Stimulated activated naive CD8-positive, alpha-beta T cell treated with anti-CD3 and anti-CD28 coated beads, Interleukin-15, Interleukin-2, amounts not matched to agents 100 ng/mL and 50 ng/mL, for 24 hours (primary cell): ENCODE measurements at regions not wholly inside any gene's neighbourhood (a gene's known extent, or its start where the extent isn't known, plus 50 kb on each side); places are given as distances from the start of the nearest gene placed in this dataset.

ENCODE experiments used
- H3K27ac Mint-ChIP-seq: one replicate; pipeline ENCODE4 v1.8.0; 2021; ENCODE audit warnings: mild to moderate bottlenecking, mixed read lengths
- H3K27me3 Mint-ChIP-seq: one replicate; pipeline ENCODE4 v1.8.0; 2021; ENCODE audit warnings: mixed read lengths
- H3K36me3 Mint-ChIP-seq: one replicate; pipeline ENCODE4 v1.8.0; 2021; ENCODE audit warnings: low read depth, mixed read lengths
- H3K4me1 Mint-ChIP-seq: one replicate; pipeline ENCODE4 v1.8.0; 2021; ENCODE audit warnings: low read depth, mixed read lengths
- H3K4me3 Mint-ChIP-seq: one replicate; pipeline ENCODE4 v1.8.0; 2021; ENCODE audit warnings: mild to moderate bottlenecking, mixed read lengths
- H3K9me3 Mint-ChIP-seq: one replicate; pipeline ENCODE4 v1.8.0; 2021; ENCODE audit warnings: mixed read lengths

DNA sequence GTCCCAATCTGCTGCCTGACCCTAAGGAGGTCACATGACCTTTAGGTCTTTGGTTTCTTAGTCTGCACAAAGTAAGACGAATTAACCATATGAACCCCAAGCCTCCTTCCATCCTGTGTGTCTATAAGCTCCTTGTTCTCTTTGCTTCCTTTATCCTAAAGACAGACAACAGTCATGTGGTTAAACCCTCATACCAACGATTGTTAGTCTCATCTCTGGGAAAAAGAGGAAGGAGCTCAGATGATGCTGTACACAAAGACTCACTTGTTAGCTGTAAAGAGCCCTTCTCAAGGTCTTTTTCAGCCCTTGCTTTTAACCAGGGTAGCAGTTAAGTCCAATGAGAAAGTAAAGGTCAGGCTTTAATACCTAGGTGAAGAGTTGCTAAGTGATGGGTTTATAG is 443.7 kb downstream of the TNS1 start:
- peaks cover 12% of the 10 kb centered on the region for H3K4me1 Mint-ChIP-seq
- peaks cover 21% of the 10 kb centered on the region for H3K9me3 Mint-ChIP-seq
- no peak overlapping the region for H3K4me3 Mint-ChIP-seq
- no peaks in the 10 kb centered on the region for H3K27me3 Mint-ChIP-seq
- no peak overlapping the region for H3K27ac Mint-ChIP-seq
- no peaks in the 10 kb centered on the region for H3K36me3 Mint-ChIP-seq

DNA sequence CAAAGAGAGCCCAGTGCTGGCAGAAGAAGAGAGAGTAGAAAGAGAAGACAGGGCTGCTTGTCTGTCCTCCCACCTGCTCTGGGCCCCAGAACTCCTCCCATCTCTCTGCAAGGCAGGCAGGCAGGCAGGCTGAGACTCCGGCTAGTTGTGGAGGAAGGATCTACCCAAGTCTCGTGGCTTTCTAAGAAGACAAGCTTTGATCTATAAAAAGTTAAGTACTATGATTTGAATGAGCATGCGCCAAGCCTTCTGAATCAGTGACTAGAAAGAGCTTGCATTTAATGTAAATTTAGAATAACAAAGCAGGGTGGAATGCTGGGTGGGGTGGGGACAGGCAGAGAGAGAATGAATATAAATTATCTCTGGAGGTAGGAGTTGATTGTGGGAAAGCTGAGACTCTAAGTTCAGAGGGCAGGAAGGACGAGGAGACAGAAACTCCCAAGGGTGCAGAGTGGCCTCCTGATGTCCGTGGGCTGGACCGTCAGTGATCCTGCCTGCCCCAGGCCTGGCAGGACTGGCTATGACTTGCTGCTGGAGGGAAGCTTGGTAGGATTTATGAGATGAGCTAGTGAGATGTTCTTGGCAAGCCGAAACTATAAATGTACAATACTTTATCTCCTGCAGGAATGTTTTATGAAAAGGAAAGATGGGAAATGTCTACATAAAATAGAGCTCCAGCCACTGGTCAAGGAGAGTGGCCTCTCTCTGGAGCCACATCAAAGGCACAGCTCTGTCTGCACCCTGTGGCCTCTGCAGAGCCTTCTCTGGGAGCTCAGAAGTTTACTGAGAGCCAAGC is 447.5 kb downstream of the TNS1 start:
- peaks cover 12% of the 10 kb centered on the region for H3K4me1 Mint-ChIP-seq
- peaks cover 4% of the 10 kb centered on the region for H3K9me3 Mint-ChIP-seq
- H3K36me3 Mint-ChIP-seq, result no peaks in the 10 kb centered on the region
- H3K4me3 Mint-ChIP-seq, result no peak overlapping the region
- no peaks in the 10 kb centered on the region for H3K27me3 Mint-ChIP-seq
- H3K27ac Mint-ChIP-seq, result no peak overlapping the region

- H3K9me3 Mint-ChIP-seq, result no peaks in the 10 kb centered on the region
- H3K4me3 Mint-ChIP-seq, result no peak overlapping the region
- H3K27me3 Mint-ChIP-seq, result no peaks in the 10 kb centered on the region
- peaks cover 12% of the 10 kb centered on the region for H3K4me1 Mint-ChIP-seq
- H3K27ac Mint-ChIP-seq, result no peak overlapping the region
- H3K36me3 Mint-ChIP-seq, result no peaks in the 10 kb centered on the region
These were observed 449.1 kb downstream of the TNS1 start for GRCh38 chr2:217553679-217554078.

DNA sequence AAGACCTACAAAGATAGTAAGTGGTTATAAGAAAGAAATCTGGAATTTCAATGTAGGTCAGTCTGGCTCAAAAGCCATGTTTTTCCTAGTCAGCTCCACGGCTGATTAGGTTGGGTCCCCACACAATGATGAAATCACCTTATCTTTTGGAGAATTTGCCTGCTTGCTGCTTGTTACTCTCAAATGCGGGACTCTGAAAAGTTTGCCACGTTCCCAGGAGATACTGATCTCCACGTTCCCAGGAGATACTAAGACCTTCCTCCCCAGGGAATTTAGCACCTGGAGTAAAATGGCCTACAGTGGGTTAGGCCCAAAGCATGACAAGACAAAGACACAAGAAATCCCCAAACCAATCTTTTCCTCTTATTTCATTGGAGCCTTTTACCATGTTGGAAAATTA is 449.6 kb downstream of the TNS1 start:
- no peak overlapping the region for H3K27ac Mint-ChIP-seq
- H3K4me3 Mint-ChIP-seq, result no peak overlapping the region
- H3K4me1 Mint-ChIP-seq, result peaks cover 12% of the 10 kb centered on the region
- no peaks in the 10 kb centered on the region for H3K9me3 Mint-ChIP-seq
- H3K27me3 Mint-ChIP-seq, result no peaks in the 10 kb centered on the region
- no peaks in the 10 kb centered on the region for H3K36me3 Mint-ChIP-seq

GRCh38 chr2:217552081-217552480 is 450.7 kb downstream of the TNS1 start:
- Mint-ChIP-seq H3K4me1 (peaks cover 12% of the 10 kb centered on the region), H3K27me3 (no peaks in the 10 kb centered on the region), H3K27ac (no peak overlapping the region), H3K9me3 (no peaks in the 10 kb centered on the region), H3K36me3 (no peaks in the 10 kb centered on the region), H3K4me3 (no peak overlapping the region)

DNA sequence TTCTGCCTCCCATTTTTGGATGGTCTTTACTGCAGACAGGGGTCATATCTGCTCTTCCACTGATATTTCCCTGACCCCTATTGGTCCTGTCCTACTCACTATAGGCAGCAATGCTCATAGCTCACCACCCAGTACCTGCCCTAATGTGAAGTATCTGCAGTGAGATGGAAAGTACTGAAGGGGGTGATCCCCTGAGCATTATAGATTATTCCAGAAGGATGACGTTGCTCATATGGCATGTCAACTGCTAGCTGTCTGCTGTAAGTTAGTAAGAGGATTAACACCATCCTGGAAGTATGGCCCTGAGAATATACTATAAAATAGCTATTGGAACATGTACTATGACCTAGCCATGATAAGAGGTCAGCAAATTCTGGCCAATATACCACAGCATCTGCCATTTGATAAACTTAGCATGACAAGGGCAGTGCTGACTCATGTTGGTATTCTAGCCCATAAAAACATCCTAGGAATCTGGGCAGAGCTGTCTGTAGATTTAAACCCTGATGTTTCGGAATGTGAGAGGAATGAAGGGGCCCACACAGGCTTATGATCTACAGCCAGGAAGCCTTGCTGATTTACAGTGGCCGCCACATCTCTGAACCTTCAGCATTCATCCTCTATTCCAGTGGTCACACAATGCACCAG is 451.4 kb downstream of the TNS1 start:
- Mint-ChIP-seq H3K9me3 (no peaks in the 10 kb centered on the region), H3K4me3 (no peak overlapping the region), H3K27me3 (peaks cover 3% of the 10 kb centered on the region), H3K4me1 (peaks cover 12% of the 10 kb centered on the region), H3K27ac (no peak overlapping the region), H3K36me3 (no peaks in the 10 kb centered on the region)

- Mint-ChIP-seq H3K36me3 (peaks cover 2% of the 10 kb centered on the region), H3K27me3 (peaks cover 9% of the 10 kb centered on the region), H3K4me3 (no peak overlapping the region), H3K27ac (no peak overlapping the region), H3K4me1 (no peaks in the 10 kb centered on the region), H3K9me3 (peaks cover 3% of the 10 kb centered on the region)
These were observed 463.7 kb downstream of the TNS1 start for GRCh38 chr2:217539126-217539525.

- H3K9me3 Mint-ChIP-seq, result no peaks in the 10 kb centered on the region
- H3K4me1 Mint-ChIP-seq, result no peaks in the 10 kb centered on the region
- no peak overlapping the region for H3K27ac Mint-ChIP-seq
- H3K36me3 Mint-ChIP-seq, result no peaks in the 10 kb centered on the region
- H3K4me3 Mint-ChIP-seq, result no peak overlapping the region
- H3K27me3 Mint-ChIP-seq, result peaks cover 9% of the 10 kb centered on the region
These were observed 464.1 kb downstream of the TNS1 start for GRCh38 chr2:217538719-217539118.

DNA sequence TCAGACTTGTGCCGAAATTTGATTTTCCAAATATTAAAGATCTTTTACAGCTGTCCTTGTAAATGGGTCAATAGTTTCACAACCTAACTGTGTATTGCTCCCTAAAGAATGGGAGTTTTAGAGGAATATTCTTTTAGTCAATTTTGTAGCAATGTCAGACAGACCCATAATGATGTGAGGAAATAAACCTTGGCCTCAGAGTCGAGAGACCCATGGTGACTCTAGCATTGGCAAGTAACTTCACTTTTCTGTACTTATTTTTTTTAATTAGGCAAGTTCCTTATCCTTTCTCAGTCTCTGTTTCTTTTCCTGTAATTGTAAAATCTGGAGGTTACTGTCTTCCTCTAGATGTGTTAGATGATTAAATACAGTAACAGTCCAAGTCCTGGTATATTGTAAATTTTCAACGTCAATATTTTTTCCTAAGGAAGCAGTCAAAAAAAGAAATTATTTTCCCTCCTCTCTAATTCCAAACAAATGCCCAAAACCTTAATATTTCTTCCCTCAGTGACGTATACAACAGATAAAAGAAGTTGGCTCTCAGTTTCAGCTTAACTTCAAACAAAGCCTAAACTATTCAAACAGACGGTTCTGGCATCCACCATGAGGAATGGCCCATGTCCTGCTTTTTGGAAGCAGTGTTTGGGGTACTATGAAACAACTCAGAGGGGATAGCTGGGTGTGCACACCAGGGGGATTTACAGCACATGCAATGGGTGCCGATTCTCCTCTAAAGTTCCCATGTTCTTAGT is 466.7 kb downstream of the TNS1 start:
- H3K36me3 Mint-ChIP-seq, result no peaks in the 10 kb centered on the region
- H3K9me3 Mint-ChIP-seq, result peaks cover 8% of the 10 kb centered on the region
- no peak overlapping the region for H3K4me3 Mint-ChIP-seq
- no peak overlapping the region for H3K27ac Mint-ChIP-seq
- H3K4me1 Mint-ChIP-seq, result no peaks in the 10 kb centered on the region
- peaks cover 7% of the 10 kb centered on the region for H3K27me3 Mint-ChIP-seq

DNA sequence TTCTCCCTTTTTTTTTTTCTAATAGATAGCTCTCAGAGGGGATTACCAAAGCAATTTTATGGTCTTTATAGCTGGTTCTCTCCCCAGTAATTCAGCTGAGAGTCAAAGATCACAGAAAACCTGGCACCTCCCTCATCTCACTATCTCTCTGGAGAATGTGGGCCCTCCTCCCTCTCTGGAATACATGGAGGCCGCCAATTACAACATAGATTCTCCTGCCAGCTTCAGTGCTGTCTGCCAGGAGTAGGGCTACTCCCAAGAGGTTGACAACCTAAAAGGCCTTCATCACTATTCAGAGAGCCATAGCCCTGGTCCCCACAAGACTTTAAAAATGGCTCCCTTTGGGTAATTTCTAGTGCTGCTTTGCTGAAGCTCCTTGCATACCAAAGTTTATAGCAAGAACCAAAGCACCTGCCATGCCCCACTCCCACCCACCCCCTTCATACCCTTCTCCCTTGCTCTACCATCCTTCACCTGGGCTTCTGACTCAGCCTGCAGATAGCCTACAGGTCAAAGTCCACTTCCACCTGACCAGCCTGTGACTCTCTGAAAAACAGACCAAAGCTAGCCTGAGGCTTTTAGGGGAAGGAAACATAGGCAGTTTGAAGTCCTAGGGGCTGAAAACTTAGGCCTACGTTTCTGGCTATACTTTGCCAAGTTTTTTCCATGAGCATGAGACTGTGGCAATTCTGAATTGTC is 472.3 kb downstream of the TNS1 start:
- no peaks in the 10 kb centered on the region for H3K36me3 Mint-ChIP-seq
- H3K27ac Mint-ChIP-seq, result no peak overlapping the region
- no peaks in the 10 kb centered on the region for H3K4me1 Mint-ChIP-seq
- peaks cover 4% of the 10 kb centered on the region for H3K27me3 Mint-ChIP-seq
- no peak overlapping the region for H3K4me3 Mint-ChIP-seq
- H3K9me3 Mint-ChIP-seq, result peaks cover 8% of the 10 kb centered on the region

- Mint-ChIP-seq H3K36me3 (no peaks in the 10 kb centered on the region), H3K27me3 (peaks cover under 1% of the 10 kb centered on the region), H3K27ac (no peak overlapping the region), H3K4me3 (no peak overlapping the region), H3K9me3 (peaks cover 8% of the 10 kb centered on the region), H3K4me1 (no peaks in the 10 kb centered on the region)
These were observed 473.5 kb downstream of the TNS1 start for GRCh38 chr2:217529271-217529670.

GRCh38 chr2:217527590-217528202 is 475.1 kb downstream of the TNS1 start:
- Mint-ChIP-seq H3K9me3 (peaks cover 4% of the 10 kb centered on the region), H3K4me3 (no peak overlapping the region), H3K4me1 (no peaks in the 10 kb centered on the region), H3K27me3 (no peaks in the 10 kb centered on the region), H3K27ac (no peak overlapping the region), H3K36me3 (no peaks in the 10 kb centered on the region)

- no peaks in the 10 kb centered on the region for H3K9me3 Mint-ChIP-seq
- no peaks in the 10 kb centered on the region for H3K4me1 Mint-ChIP-seq
- H3K4me3 Mint-ChIP-seq, result no peak overlapping the region
- no peak overlapping the region for H3K27ac Mint-ChIP-seq
- no peaks in the 10 kb centered on the region for H3K27me3 Mint-ChIP-seq
- no peaks in the 10 kb centered on the region for H3K36me3 Mint-ChIP-seq
These were observed 477.7 kb downstream of the TNS1 start for GRCh38 chr2:217525076-217525475.

GRCh38 chr2:217523286-217523685 is 479.5 kb downstream of the TNS1 start:
- H3K9me3 Mint-ChIP-seq, result no peaks in the 10 kb centered on the region
- no peaks in the 10 kb centered on the region for H3K36me3 Mint-ChIP-seq
- H3K4me3 Mint-ChIP-seq, result no peak overlapping the region
- no peak overlapping the region for H3K27ac Mint-ChIP-seq
- H3K4me1 Mint-ChIP-seq, result no peaks in the 10 kb centered on the region
- no peaks in the 10 kb centered on the region for H3K27me3 Mint-ChIP-seq
